ENCODE measurements at regions not wholly inside any gene's neighbourhood (a gene's known extent, or its start where the extent isn't known, plus 50 kb on each side); places are given as distances from the start of the nearest gene placed in this dataset.

- TF ChIP-seq CTCF (conservative IDR thresholded peaks at IDR 0.05 in 1 of 2, IDR thresholded peaks at IDR 0.05 in 1 of 2; ENCODE audit: low read depth in 1 of 2, low read length in 2 of 2) (no peak), EZH2 (IDR thresholded peaks at IDR 0.05; ENCODE audit: low read length, missing control alignments) (no peak)
These were observed 61.6 kb upstream of the CXCR4 start for GRCh38 chr2:136179602-136179975.
